Large intestine (tissue), 3 donors: ENCODE measurements at regions not wholly inside any gene's neighbourhood (a gene's known extent, or its start where the extent isn't known, plus 50 kb on each side); places are given as distances from the start of the nearest gene placed in this dataset.
"Not testable (repeated sequence)": the region's sequence is repeated elsewhere in the genome, so short reads cannot be mapped to it uniquely, and the experiment has no call there.

Source experiments
- DNase-seq, 2 donors: peaks; one replicate each; pipeline versions ENCODE4 v3.0.0 to v3.0.0-alpha.2; 2013
- H3K27ac ChIP-seq: one replicate; pipeline ENCODE4 v1.5.1; 2013; ENCODE audit warnings: low read length
- H3K27me3 ChIP-seq: 2 replicates; pipeline ENCODE4 v1.6.1; 2013; ENCODE audit warnings: low read length; ENCODE audit not compliant: control insufficient read depth, insufficient read depth
- H3K36me3 ChIP-seq: 2 replicates; pipeline ENCODE4 v1.6.1; 2013; ENCODE audit warnings: low read length; ENCODE audit not compliant: control insufficient read depth, insufficient read depth
- H3K4me1 ChIP-seq: one replicate; pipeline ENCODE4 v1.6.1; 2013; ENCODE audit warnings: low read length; ENCODE audit not compliant: control insufficient read depth, insufficient read depth
- H3K4me3 ChIP-seq: one replicate; pipeline ENCODE4 v1.5.1; 2013; ENCODE audit warnings: low read length
- H3K9me3 ChIP-seq: one replicate; pipeline ENCODE4 v1.6.1; 2013; ENCODE audit warnings: mild to moderate bottlenecking, low read depth, low read length, moderate library complexity; ENCODE audit not compliant: control insufficient read depth
- WGBS: methylation state at CpG from one replicate; pipeline ENCODE4 v1.1.5; 2013; ENCODE audit warnings: low lambda C conversion rate; ENCODE audit not compliant: insufficient coverage; 5-methylcytosine and 5-hydroxymethylcytosine counted together

DNA sequence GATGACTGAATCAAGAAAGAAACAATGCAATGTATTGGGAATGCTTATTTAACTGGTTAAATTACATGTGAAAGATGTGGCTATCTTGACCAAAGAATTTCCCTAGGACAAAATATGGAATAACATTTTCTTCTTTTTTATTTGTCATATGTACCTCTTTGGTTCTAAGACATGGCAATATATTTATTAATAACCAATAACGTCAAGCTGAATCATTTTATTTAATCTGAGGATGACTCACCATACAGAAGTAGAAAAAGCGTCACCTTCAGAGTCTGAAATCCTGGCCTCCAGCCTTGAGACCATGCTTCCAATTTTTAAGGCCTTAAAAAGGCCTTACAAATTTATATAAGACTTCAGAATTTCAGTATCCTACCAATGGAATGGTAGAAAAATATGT is 1464.9 kb downstream of the SUCLG1 start:
- no CpG with 5 or more reads among the region's 2 CpGs for WGBS
- no peak overlapping the region for H3K4me3 ChIP-seq
- no peak overlapping the region for H3K27ac ChIP-seq
- DNase-seq: no peak
- no peaks in the 10 kb centered on the region for H3K4me1 ChIP-seq
- no peaks in the 10 kb centered on the region for H3K36me3 ChIP-seq
- H3K27me3 ChIP-seq: no peaks in the 10 kb centered on the region
- H3K9me3 ChIP-seq: no peaks in the 10 kb centered on the region

DNA sequence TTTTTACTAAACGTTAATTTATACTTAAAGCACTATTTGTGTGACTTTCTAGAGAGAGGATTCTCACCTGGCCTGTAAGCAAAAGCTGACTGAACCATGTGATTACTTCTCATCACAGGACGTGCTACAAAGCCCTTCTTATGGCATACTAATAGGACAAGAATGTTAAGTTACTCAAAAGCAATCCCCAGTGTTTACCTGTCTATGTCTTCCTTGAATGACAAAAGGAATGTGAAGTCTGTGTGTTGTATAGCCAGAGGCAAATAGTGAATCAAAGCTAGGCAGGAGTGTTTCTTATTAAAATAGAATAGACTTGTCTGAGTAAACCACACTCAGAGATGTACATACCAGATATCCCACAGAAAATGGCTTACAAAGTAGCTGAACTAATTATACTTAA is 1465.5 kb downstream of the SUCLG1 start:
- H3K9me3 ChIP-seq: no peaks in the 10 kb centered on the region
- H3K27me3 ChIP-seq: no peaks in the 10 kb centered on the region
- no peaks in the 10 kb centered on the region for H3K4me1 ChIP-seq
- no peak overlapping the region for H3K27ac ChIP-seq
- H3K36me3 ChIP-seq: no peaks in the 10 kb centered on the region
- no peak for DNase-seq
- no peak overlapping the region for H3K4me3 ChIP-seq
- no CpG with 5 or more reads among the region's 2 CpGs for WGBS

DNA sequence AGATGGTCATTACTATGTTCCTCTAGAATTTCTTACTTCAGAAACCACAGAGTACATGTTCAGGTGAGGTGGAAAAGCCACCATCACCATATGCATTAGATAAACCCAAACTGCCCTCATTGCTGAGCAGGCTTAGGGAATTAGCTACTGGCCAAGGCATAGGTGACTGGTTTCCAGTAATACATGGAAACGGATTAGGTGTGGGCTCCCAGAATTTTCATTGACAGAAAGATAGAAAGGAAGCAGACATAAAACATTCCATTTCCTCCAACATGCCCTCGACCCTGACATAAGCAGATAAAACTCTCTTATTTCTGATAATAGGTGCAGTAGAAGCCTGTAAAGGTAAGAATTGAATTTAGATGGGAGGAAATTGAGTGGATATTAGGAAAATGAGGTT is 1466.1 kb downstream of the SUCLG1 start:
- Histone ChIP-seq H3K9me3 (no peaks in the 10 kb centered on the region), H3K27ac (no peak overlapping the region), H3K4me3 (no peak overlapping the region), H3K27me3 (no peaks in the 10 kb centered on the region), H3K36me3 (no peaks in the 10 kb centered on the region), H3K4me1 (no peaks in the 10 kb centered on the region)
- DNase-seq: no peak
- 80% methylated on average over 1 of the region's 2 CpGs for WGBS

DNA sequence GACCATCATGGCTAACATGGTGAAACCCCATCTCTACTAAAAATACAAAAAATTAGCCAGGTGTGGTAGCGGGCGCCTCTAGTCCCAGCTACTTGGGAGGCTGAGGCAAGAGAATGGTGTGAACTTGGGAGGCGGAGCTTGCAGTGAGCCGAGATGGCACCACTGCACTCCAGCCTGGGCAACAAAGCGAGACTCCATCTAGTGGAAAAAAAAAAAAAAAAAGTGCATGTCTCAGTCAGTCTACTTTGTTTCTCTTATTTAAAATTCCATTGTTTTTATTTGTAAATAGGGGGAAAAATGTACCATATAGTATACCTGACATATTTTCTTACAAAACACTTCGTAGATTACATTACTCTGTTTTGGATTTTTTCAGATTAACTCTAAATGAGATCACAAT is 1471.4 kb downstream of the SUCLG1 start:
- H3K9me3 ChIP-seq, DNase-seq, H3K4me3 ChIP-seq, H3K36me3 ChIP-seq, H3K4me1 ChIP-seq, H3K27ac ChIP-seq, H3K27me3 ChIP-seq: not testable (repeated sequence)
- no CpG with 5 or more reads among the region's 6 CpGs for WGBS

DNA sequence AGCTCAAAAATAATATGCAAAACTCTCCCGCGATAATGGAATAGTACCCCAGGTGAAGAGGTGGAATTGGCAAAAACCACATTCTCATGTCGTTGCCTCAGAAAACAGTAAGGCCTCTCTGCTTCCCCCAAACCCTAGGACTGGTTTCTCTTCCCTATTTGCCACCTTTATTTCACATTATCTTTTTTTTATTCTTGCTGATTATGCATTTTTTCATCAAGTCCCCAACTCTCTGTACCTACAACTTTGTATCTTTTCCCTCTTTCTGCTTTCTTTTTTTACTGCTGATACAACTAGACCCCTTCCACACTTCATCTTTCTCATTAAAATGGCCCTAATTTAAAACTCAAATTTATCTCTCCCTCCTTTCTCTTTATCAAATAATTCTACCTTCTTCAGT is 1472.2 kb downstream of the SUCLG1 start:
- 96% methylated on average over 3 of the region's 3 CpGs for WGBS

DNA sequence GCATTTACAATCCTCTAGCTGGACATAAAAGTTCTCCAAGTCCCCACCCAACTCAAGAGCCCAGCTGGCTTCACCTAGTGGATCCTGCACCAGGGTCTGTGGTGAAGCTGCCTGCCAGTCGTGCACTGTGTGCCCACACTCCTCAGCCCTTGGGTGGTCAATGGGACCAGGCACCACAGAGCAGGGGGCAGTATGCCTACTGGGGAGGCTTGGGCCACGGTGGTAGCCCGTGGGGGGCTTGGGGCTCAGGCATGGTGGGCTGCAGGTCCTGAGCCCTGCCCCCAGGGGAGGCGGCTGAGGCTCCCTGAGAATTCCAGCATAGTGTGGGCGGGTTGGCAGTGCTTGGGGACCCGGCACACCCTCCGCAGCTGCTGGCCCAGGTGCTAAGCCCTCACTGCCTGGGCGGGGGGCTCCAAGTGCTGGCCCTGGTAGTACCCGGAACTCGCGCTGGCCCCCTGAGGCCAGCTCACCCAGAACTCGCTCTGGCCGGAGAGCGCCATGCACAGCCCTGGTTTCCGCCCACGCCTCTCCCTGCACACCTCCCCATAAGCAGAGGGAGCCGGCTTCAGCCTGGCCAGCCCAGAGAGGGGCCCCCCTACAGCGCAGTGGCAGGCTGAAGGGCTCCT is 1473.4 kb downstream of the SUCLG1 start:
- Histone ChIP-seq H3K4me3 (no peak overlapping the region), H3K27ac (no peak overlapping the region), H3K4me1 (no peaks in the 10 kb centered on the region), H3K9me3 (peaks cover 10% of the 10 kb centered on the region), H3K27me3 (no peaks in the 10 kb centered on the region), H3K36me3 (no peaks in the 10 kb centered on the region)
- no peak for DNase-seq
- WGBS: no CpG with 5 or more reads among the region's 18 CpGs

More for the DNA sequence above, 1472.2 kb downstream of the SUCLG1 start:
- DNase-seq: no peak
- Histone ChIP-seq H3K4me1 (no peaks in the 10 kb centered on the region), H3K9me3 (peaks cover 10% of the 10 kb centered on the region), H3K27me3 (no peaks in the 10 kb centered on the region), H3K36me3 (no peaks in the 10 kb centered on the region), H3K4me3 (no peak overlapping the region), H3K27ac (no peak overlapping the region)

DNA sequence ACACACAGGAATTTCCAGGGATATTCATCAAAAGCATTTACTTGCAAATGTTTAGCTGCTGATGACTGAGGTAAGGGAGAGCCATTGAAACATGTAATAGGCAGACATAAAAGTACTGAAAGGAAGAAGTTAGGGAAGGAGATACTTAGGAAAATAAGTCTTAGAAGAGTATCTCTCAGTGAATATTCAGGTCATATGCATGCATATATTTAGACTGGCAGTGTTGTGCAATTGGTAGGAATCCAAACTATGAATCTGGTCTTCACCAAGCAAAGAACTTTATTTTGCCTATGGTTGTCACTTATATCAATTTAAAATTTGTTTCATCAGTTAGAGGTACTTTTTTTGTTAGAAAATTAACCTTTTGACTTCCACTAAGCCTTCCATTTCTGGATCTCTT is 1490.7 kb downstream of the SUCLG1 start:
- H3K27me3 ChIP-seq: no peaks in the 10 kb centered on the region
- DNase-seq: no peak

DNA sequence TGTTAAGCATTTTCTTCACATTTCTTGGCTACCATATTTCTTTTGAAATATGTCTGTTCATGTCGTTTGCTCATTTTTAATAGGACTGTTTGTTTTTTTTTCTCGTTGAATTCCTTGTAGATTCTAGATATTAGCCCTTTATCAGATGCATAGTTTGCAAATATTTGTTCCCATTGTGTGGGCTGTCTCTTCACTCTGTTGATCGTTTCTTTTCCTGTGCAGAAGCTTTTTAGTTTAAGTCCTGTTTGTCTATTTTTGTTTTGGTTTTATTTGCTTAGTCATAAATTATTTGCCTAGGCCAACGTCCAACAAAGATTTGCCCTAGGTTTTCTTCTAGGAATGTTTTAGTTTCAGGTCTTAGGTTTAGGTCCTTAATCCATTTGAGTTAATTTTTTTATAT is 1494.7 kb downstream of the SUCLG1 start:
- Histone ChIP-seq H3K36me3 (no peaks in the 10 kb centered on the region), H3K4me3 (no peak overlapping the region), H3K27ac (no peak overlapping the region), H3K9me3 (no peaks in the 10 kb centered on the region), H3K4me1 (no peaks in the 10 kb centered on the region), H3K27me3 (no peaks in the 10 kb centered on the region)
- no peak for DNase-seq
- 57% methylated on average over 3 of the region's 4 CpGs for WGBS

More for the DNA sequence above, 1490.7 kb downstream of the SUCLG1 start:
- Histone ChIP-seq H3K36me3 (no peaks in the 10 kb centered on the region), H3K27ac (no peak overlapping the region), H3K4me3 (no peak overlapping the region), H3K9me3 (no peaks in the 10 kb centered on the region), H3K4me1 (no peaks in the 10 kb centered on the region)

GRCh38 chr2:82959727-82960126 is 1499.4 kb downstream of the SUCLG1 start:
- DNase-seq: no peak
- no peaks in the 10 kb centered on the region for H3K4me1 ChIP-seq
- H3K9me3 ChIP-seq: no peaks in the 10 kb centered on the region
- no peaks in the 10 kb centered on the region for H3K36me3 ChIP-seq
- H3K27me3 ChIP-seq: no peaks in the 10 kb centered on the region
- 77% methylated on average over 2 of the region's 5 CpGs for WGBS
- no peak overlapping the region for H3K27ac ChIP-seq
- H3K4me3 ChIP-seq: no peak overlapping the region

- Histone ChIP-seq H3K4me1 (no peaks in the 10 kb centered on the region), H3K9me3 (no peaks in the 10 kb centered on the region), H3K36me3 (no peaks in the 10 kb centered on the region), H3K4me3 (no peak overlapping the region), H3K27ac (no peak overlapping the region), H3K27me3 (no peaks in the 10 kb centered on the region)
- WGBS: 78% methylated on average over 1 of the region's 1 CpG
- DNase-seq: no peak
Measured at GRCh38 chr2:82954868-82955267, 1504.2 kb downstream of the SUCLG1 start.

GRCh38 chr2:82939211-82939610 is 1519.9 kb downstream of the SUCLG1 start:
- H3K4me3 ChIP-seq: no peak overlapping the region
- H3K9me3 ChIP-seq: peaks cover 3% of the 10 kb centered on the region
- H3K27me3 ChIP-seq: no peaks in the 10 kb centered on the region
- no peak for DNase-seq
- H3K36me3 ChIP-seq: no peaks in the 10 kb centered on the region
- WGBS: no CpG with 5 or more reads among the region's 1 CpG
- no peak overlapping the region for H3K27ac ChIP-seq
- no peaks in the 10 kb centered on the region for H3K4me1 ChIP-seq
